EH (cell line): ENCODE measurements at regions not wholly inside any gene's neighbourhood (a gene's known extent, or its start where the extent isn't known, plus 50 kb on each side); places are given as distances from the start of the nearest gene placed in this dataset.
"Not testable (repeated sequence)": the region's sequence is repeated elsewhere in the genome, so short reads cannot be mapped to it uniquely, and the experiment has no call there.

Experiments used
- DNase-seq: peaks from one replicate; pipeline ENCODE4 v3.0.0-alpha.2; 2015; ENCODE audit warnings: low read depth

DNA sequence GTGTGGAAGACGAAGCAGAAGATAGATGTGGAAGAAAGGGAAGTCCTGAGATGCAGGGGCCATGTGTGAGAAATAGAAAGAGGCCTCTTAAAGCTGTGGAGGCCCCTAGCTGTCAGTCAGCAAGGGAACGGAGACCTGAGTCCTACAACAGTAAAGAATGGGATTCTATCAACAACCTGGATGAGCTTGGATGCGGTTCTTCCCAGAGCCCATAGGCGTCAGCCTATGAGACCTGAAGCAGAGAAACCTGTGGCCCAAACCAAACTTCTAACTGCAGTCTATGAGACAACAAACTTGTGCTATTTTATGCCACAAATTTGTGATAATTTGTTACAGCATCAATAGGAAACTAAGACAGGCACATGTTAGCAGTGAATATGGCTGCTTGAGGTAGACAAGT is 583.7 kb downstream of the ADCYAP1 start:
- DNase-seq = no peak

DNA sequence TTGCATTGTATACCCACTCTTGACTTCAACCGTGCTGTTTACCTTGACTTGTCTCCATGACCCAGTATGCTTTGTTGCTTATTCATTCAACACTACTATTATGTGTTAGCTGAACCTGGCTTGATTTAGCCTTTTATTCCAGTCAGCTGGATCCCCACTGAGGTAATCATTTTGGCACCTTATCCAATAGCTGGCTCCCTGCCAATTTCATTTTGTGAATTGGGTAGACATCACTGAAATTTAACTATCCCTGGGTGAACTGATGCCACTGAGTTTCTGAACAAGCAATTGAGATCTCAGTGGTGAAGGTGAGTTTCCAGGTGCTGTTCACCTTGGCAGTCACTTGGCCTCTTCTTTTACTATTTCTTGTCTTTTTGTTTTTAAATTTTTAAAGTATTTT is 584.3 kb downstream of the ADCYAP1 start:
- DNase-seq = no peak

GRCh38 chr18:1495387-1495786 is 590.7 kb downstream of the ADCYAP1 start:
- no peak for DNase-seq

GRCh38 chr18:1496096-1496495 is 591.4 kb downstream of the ADCYAP1 start:
- no peak for DNase-seq

- no peak for DNase-seq
These were observed 593.5 kb downstream of the ADCYAP1 start for GRCh38 chr18:1498216-1498615.

GRCh38 chr18:1499265-1499664 is 594.6 kb downstream of the ADCYAP1 start:
- no peak for DNase-seq

DNA sequence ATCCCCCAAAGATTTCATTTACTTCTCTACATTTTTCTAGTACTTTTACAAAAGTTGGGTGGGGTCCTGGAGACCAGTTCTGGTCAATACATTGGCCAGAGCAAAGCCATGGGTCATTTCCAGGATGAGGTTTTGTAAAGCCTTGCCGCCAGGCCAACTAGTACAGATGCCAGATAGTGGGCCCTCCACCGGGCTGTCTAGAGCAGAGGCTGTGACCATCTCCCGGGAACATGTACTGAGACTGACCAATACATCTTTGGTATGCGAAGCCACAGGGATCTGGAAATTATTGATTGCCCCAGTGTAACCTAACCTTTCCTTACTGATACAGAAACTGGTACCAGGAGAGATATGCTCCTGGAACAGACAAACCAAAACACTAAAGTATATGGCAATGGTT is 599.2 kb downstream of the ADCYAP1 start:
- DNase-seq = no peak

DNA sequence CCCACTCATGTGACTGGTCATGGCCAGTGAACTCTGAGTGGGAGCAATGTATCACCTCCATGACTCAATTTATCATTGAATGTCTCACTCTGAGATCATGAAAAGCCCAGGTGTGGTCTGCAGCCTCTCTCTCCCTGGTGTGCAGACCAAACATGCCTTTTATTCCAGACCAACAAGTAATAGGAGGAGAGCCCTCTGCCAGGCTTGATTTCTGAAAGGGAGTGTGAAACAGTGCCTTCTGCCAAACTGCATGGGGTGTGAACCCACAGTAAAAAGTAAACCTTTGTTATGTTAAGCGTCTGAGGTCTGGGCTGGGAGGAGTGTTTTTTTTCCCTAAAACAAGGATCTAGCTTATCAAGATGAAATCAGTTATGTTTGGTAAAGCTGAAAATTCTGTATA is 601.2 kb downstream of the ADCYAP1 start:
- no peak for DNase-seq

GRCh38 chr18:1510542-1511179 is 606.0 kb downstream of the ADCYAP1 start:
- no peak for DNase-seq

DNA sequence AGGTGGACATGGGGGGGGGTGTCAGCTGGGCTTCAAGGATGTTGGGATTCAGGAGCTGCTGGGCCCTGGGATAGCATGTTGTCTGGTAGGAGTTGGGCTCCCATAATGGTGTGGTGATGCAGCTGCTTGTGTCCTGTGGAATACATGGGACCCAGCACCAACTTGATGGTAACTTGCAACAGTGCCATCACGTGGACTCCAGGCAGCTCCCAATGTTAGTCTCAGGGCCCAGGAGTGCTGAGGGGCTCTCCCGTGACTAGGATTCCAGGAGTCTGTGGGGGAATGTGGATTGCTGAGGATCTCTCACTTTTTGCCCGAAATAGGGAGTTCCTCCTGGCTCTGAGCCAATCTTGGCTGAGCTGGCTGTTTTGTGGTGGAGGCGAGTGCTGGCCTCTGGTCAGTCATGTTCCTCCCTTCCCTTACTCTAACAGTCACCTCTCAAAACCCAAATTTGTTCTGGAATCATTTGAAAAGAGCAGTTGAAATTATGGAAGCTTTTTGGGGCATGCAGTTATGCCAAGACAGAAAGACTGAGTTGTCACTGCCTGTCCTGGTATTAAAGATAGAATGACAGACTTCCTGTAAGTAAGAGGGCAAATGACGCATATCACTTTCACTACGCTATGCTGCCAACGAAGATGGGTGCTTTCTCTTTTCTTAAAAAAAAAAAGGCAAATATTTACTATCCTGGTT is 607.1 kb downstream of the ADCYAP1 start:
- no peak for DNase-seq

DNA sequence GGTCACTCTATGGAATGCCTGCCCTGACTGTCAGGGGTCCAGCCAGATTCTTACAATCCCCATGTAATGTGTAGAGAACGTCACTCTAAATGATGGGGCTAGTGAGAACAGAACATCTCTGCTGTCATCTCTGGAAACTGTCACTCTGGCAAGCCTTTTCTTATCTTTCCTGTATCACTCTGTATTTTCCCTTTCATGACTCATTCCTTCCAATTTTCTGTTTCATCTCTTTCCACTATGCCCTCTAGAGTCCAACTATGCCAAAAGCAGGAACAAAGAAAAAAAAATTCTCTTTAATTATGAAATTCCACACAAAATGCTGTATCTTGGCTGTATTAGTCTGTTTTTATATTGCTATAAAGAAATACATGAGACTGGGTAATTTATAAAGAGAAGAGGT is 608.8 kb downstream of the ADCYAP1 start:
- no peak for DNase-seq

DNA sequence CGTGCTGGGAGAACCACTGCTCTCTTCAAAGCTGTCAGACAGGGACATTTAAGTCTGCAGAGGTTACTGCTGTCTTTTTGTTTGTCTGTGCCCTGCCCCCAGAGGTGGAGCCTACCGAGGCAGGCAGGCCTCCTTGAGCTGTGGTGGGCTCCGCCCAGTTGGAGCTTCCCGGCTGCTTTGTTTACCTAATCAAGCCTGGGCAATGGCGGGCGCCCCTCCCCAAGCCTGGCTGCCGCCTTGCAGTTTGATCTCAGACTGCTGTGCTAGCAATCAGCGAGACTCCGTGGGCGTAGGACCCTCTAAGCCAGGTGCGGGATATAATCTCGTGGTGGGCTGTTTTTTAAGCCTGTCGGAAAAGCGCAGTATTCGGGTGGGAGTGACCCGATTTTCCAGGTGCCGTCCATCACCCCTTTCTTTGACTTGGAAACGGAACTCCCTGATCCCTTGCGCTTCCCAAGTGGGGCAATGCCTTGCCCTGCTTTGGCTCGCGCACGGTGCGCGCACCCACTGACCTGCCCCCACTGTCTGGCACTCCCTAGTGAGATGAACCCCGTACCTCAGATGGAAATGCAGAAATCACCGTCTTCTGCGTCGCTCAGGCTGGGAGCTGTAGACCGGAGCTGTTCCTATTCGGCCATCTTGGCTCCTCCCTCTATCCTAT is 617.0 kb downstream of the ADCYAP1 start:
- not testable (repeated sequence) for DNase-seq

GRCh38 chr18:1522249-1522615 is 617.6 kb downstream of the ADCYAP1 start:
- no peak for DNase-seq

GRCh38 chr18:1526991-1527390 is 622.3 kb downstream of the ADCYAP1 start:
- DNase-seq = no peak

- no peak for DNase-seq
These were observed 623.1 kb downstream of the ADCYAP1 start for GRCh38 chr18:1527805-1528204.

DNA sequence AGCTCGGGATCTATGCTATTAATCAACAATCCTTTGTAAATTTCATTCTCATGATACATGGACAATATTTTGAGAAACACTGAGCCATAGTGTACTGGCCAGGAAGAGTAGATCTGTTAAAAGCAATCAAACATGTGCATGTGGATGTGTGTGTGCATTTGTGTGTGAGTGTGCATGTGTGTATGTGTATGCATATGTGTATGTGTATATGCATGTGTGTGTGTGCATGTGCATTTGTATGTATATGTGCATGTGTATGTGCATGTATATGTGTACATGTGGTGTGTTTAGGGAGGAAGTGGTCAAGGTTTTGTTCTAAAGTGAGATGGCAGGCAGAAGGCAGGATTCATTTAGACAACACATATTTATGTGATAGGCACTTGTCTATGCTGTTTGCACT is 623.8 kb downstream of the ADCYAP1 start:
- DNase-seq = no peak

- DNase-seq = no peak
These were observed 624.4 kb downstream of the ADCYAP1 start for GRCh38 chr18:1528964-1529509.

DNA sequence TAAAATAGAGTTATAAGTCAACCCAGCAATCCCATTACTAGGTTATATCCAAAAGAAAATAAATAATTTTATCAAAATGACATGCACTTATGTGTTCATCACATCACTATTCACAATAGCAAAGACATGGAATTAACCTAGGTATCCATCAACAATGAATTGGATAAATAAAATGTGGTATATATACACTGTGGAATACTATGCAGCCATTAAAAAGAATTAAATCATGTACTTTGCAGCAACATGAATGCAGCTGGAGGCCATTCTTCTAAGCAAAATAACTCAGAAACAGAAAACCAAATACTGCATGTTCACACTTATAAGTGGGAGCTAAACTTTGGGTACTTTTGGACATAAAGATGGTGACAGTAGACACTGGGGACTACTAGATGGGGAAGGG is 626.0 kb downstream of the ADCYAP1 start:
- no peak for DNase-seq

- DNase-seq = no peak
These were observed 634.6 kb downstream of the ADCYAP1 start for GRCh38 chr18:1539276-1539675.

- DNase-seq = no peak
These were observed 636.8 kb downstream of the ADCYAP1 start for GRCh38 chr18:1541478-1541877.

DNA sequence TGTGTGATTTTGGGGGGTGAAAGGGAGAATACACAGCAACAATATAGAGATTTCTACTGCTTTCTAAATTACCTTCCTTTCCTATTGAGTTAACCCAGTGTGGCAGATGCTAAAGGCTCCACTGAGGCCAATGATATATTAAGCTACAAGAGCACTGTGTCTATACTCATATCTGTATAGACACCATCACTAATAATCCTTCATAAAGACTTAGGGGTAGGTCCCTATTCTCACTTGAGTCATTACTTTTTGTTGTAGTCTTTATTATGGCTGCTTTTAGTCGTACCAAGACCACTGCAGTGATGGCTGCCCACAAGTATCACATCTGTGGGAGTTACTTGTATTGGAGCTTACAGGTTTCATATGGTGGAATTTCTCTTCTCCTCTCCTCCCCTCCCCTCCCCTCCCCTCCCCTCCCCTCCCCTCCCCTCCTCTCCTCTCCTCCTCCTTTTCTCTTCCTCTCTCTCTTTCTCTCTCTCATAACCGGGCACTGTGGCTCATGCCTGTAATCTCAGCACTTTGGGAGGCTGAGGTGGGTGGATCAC is 637.6 kb downstream of the ADCYAP1 start:
- DNase-seq = no peak

DNA sequence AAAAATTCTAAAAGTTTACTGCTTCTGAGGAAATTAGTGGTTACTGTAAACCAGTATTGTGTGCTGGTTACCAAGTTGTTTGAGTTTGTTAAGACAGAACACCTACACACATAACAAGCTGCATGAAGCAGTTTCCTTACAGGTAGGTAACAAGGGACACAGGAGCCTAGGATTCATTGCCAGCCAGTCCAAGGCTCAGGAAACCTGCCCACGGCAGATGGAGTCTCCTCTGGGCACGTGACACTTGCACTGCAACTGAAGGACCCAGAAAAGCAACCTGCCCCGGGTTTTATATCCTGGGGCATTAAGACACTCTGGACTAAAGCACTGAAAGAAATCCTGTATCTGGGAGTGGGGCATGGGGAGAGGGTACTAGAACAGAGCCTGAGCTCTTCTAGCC is 639.3 kb downstream of the ADCYAP1 start:
- no peak for DNase-seq

GRCh38 chr18:1557711-1558110 is 653.0 kb downstream of the ADCYAP1 start:
- DNase-seq = not testable (repeated sequence)
